ENCODE measurements at regions not wholly inside any gene's neighbourhood (a gene's known extent, or its start where the extent isn't known, plus 50 kb on each side); places are given as distances from the start of the nearest gene placed in this dataset.
"Not testable (repeated sequence)": the region's sequence is repeated elsewhere in the genome, so short reads cannot be mapped to it uniquely, and the experiment has no call there.

GRCh38 chr9:90176901-90177300 lies 465.7 kb downstream of the DIRAS2 start:
- H3K36me3 Mint-ChIP-seq (ENCODE audit: unreplicated experiment) = no peaks in the 10 kb centered on the region
- H3K27ac Mint-ChIP-seq (ENCODE audit: unreplicated experiment) = no peak overlapping the region
- no peaks in the 10 kb centered on the region for H3K9me3 Mint-ChIP-seq (ENCODE audit: unreplicated experiment)
- no peak overlapping the region for H3K4me3 Mint-ChIP-seq (ENCODE audit: unreplicated experiment)
- no peak for DNase-seq
- H3K4me1 Mint-ChIP-seq (ENCODE audit: low read depth, unreplicated experiment) = no peaks in the 10 kb centered on the region
- H3K27me3 Mint-ChIP-seq (ENCODE audit: unreplicated experiment) = no peaks in the 10 kb centered on the region
- TF ChIP-seq CTCF (IDR thresholded peaks at IDR 0.05; ENCODE audit: partially characterized antibody, unreplicated experiment) = no peak

GRCh38 chr9:90180381-90180780 lies 462.2 kb downstream of the DIRAS2 start:
- Mint-ChIP-seq H3K27me3 (ENCODE audit: unreplicated experiment) (no peaks in the 10 kb centered on the region), H3K4me3 (ENCODE audit: unreplicated experiment) (no peak overlapping the region), H3K4me1 (ENCODE audit: low read depth, unreplicated experiment) (no peaks in the 10 kb centered on the region), H3K36me3 (ENCODE audit: unreplicated experiment) (no peaks in the 10 kb centered on the region), H3K27ac (ENCODE audit: unreplicated experiment) (no peak overlapping the region), H3K9me3 (ENCODE audit: unreplicated experiment) (no peaks in the 10 kb centered on the region)
- no peak for TF ChIP-seq CTCF (IDR thresholded peaks at IDR 0.05; ENCODE audit: partially characterized antibody, unreplicated experiment)
- no peak for DNase-seq

GRCh38 chr9:90188656-90189055 lies 454.0 kb downstream of the DIRAS2 start:
- H3K4me1 Mint-ChIP-seq (ENCODE audit: low read depth, unreplicated experiment) = no peaks in the 10 kb centered on the region
- TF ChIP-seq CTCF (IDR thresholded peaks at IDR 0.05; ENCODE audit: partially characterized antibody, unreplicated experiment) = no peak
- no peaks in the 10 kb centered on the region for H3K36me3 Mint-ChIP-seq (ENCODE audit: unreplicated experiment)
- H3K27ac Mint-ChIP-seq (ENCODE audit: unreplicated experiment) = no peak overlapping the region
- peaks cover 2% of the 10 kb centered on the region for H3K9me3 Mint-ChIP-seq (ENCODE audit: unreplicated experiment)
- H3K4me3 Mint-ChIP-seq (ENCODE audit: unreplicated experiment) = no peak overlapping the region
- peaks cover 2% of the 10 kb centered on the region for H3K27me3 Mint-ChIP-seq (ENCODE audit: unreplicated experiment)
- no peak for DNase-seq

GRCh38 chr9:90189306-90189705 lies 453.3 kb downstream of the DIRAS2 start:
- DNase-seq = no peak
- Mint-ChIP-seq H3K27ac (ENCODE audit: unreplicated experiment) (no peak overlapping the region), H3K9me3 (ENCODE audit: unreplicated experiment) (peaks cover 2% of the 10 kb centered on the region), H3K4me1 (ENCODE audit: low read depth, unreplicated experiment) (no peaks in the 10 kb centered on the region), H3K27me3 (ENCODE audit: unreplicated experiment) (peaks cover 2% of the 10 kb centered on the region), H3K36me3 (ENCODE audit: unreplicated experiment) (no peaks in the 10 kb centered on the region), H3K4me3 (ENCODE audit: unreplicated experiment) (no peak overlapping the region)
- no peak for TF ChIP-seq CTCF (IDR thresholded peaks at IDR 0.05; ENCODE audit: partially characterized antibody, unreplicated experiment)

- not testable (repeated sequence) for H3K27me3 Mint-ChIP-seq (ENCODE audit: unreplicated experiment); H3K27ac Mint-ChIP-seq (ENCODE audit: unreplicated experiment); H3K9me3 Mint-ChIP-seq (ENCODE audit: unreplicated experiment); H3K4me1 Mint-ChIP-seq (ENCODE audit: low read depth, unreplicated experiment); H3K36me3 Mint-ChIP-seq (ENCODE audit: unreplicated experiment); H3K4me3 Mint-ChIP-seq (ENCODE audit: unreplicated experiment); DNase-seq
Observed at GRCh38 chr9:90192465-90192864, 450.2 kb downstream of the DIRAS2 start.

GRCh38 chr9:90198956-90199355 lies 443.7 kb downstream of the DIRAS2 start:
- Mint-ChIP-seq H3K9me3 (ENCODE audit: unreplicated experiment) (peaks cover 3% of the 10 kb centered on the region), H3K36me3 (ENCODE audit: unreplicated experiment) (peaks cover 5% of the 10 kb centered on the region), H3K4me3 (ENCODE audit: unreplicated experiment) (no peak overlapping the region), H3K27me3 (ENCODE audit: unreplicated experiment) (peaks cover 2% of the 10 kb centered on the region), H3K4me1 (ENCODE audit: low read depth, unreplicated experiment) (no peaks in the 10 kb centered on the region), H3K27ac (ENCODE audit: unreplicated experiment) (no peak overlapping the region)
- no peak for TF ChIP-seq CTCF (IDR thresholded peaks at IDR 0.05; ENCODE audit: partially characterized antibody, unreplicated experiment)
- no peak for DNase-seq

Data from glutamatergic neuron (in vitro differentiated cells).